HEK293 (cell line): ENCODE measurements at regions not wholly inside any gene's neighbourhood (a gene's known extent, or its start where the extent isn't known, plus 50 kb on each side); places are given as distances from the start of the nearest gene placed in this dataset.

Experiments used
- CTCF ChIA-PET: fragments of 350-600 bp; formaldehyde crosslinking; extraction: SDS; loops from one replicate; lab custom pipeline; 2021; ENCODE audit warnings: antibody characterized with exemption; lab: Yijun Ruan, JAX
- POLR2A ChIA-PET: fragments of 300-600 bp; formaldehyde crosslinking; extraction: SDS; loops from one replicate; lab custom pipeline; 2020; ENCODE audit warnings: antibody characterized with exemption, inconsistent platforms; lab: Yijun Ruan, JAX
- H3K27ac ChIP-seq: fragments of 200-500 bp; sonication (Bioruptor generic); 2 replicates; pipeline ENCODE4 v1.5.1; 2014; ENCODE audit warnings: low read depth, low read length, control low read depth, inconsistent platforms; ENCODE audit errors: extremely low read depth
- H3K36me3 ChIP-seq, 2 experiments: fragments of 200-500 bp in 1 of 2; sonication (Bioruptor generic) in 1 of 2; 1 replicate in 1 of 2; 2 replicates in 1 of 2; pipeline ENCODE4 v1.5.1; 2014 to 2017; ENCODE audit warnings: inconsistent platforms in 2 of 2, low read length in 2 of 2; ENCODE audit not compliant: control insufficient read depth in 2 of 2, insufficient read depth in 1 of 2
- H3K4me1 ChIP-seq: fragments of 200-500 bp; sonication (Bioruptor generic); 2 replicates; pipeline ENCODE4 v1.5.1; 2014; ENCODE audit warnings: mild to moderate bottlenecking, low read length, inconsistent platforms; ENCODE audit not compliant: control insufficient read depth, insufficient read depth
- H3K4me3 ChIP-seq: 2 replicates; pipeline ENCODE4 v1.5.1; 2011; ENCODE audit warnings: low read depth, mild to moderate bottlenecking, control low read depth, low read length, moderate library complexity
- H3K9me3 ChIP-seq: fragments of 200-500 bp; sonication (Bioruptor generic); 2 replicates; pipeline ENCODE4 v1.5.1; 2014; ENCODE audit warnings: low read depth, low read length, inconsistent platforms; ENCODE audit not compliant: control insufficient read depth, insufficient read depth
- PRDM1 ChIP-seq: fragments of 450-650 bp; formaldehyde crosslinking; IDR thresholded peaks from 2 replicates; pipeline ENCODE4; 2016; ENCODE audit warnings: missing biosample characterization, missing genetic modification characterization
- SP2 ChIP-seq: fragments of 450-650 bp; formaldehyde crosslinking; IDR thresholded peaks from 2 replicates; pipeline ENCODE4 v1.5.1; 2016; ENCODE audit warnings: missing biosample characterization, missing genetic modification characterization
- TRIM28 ChIP-seq: IDR thresholded peaks from 2 replicates; pipeline ENCODE4 v1.6.1; 2011; ENCODE audit warnings: low read length, control low read depth, borderline replicate concordance
- ZIC2 ChIP-seq: fragments of 450-650 bp; formaldehyde crosslinking; IDR thresholded peaks from 2 replicates; pipeline ENCODE4 v1.5.1; 2016; ENCODE audit warnings: missing biosample characterization, missing genetic modification characterization
- ZNF2 ChIP-seq: fragments of 450-650 bp; formaldehyde crosslinking; IDR thresholded peaks from 2 replicates; pipeline ENCODE4 v1.5.1; 2016; ENCODE audit warnings: missing biosample characterization, missing genetic modification characterization
- ZNF214 ChIP-seq: fragments of 450-650 bp; formaldehyde crosslinking; IDR thresholded peaks from 2 replicates; pipeline ENCODE4 v1.5.1; 2017; ENCODE audit warnings: missing biosample characterization, mild to moderate bottlenecking, missing genetic modification characterization, borderline replicate concordance
- ZNF221 ChIP-seq: fragments of 450-650 bp; formaldehyde crosslinking; IDR thresholded peaks from 2 replicates; pipeline ENCODE4 v1.5.1; 2017; ENCODE audit warnings: missing biosample characterization, missing genetic modification characterization, borderline replicate concordance
- ZNF223 ChIP-seq: fragments of 450-650 bp; formaldehyde crosslinking; IDR thresholded peaks from 2 replicates; pipeline ENCODE4 v1.5.1; 2016; ENCODE audit warnings: missing biosample characterization, missing genetic modification characterization
- ZNF23 ChIP-seq: fragments of 450-650 bp; formaldehyde crosslinking; IDR thresholded peaks from 2 replicates; pipeline ENCODE4 v1.5.1; 2016; ENCODE audit warnings: missing biosample characterization, missing genetic modification characterization, borderline replicate concordance
- ZNF324 ChIP-seq: fragments of 450-650 bp; formaldehyde crosslinking; IDR thresholded peaks from 2 replicates; pipeline ENCODE4 v1.5.1; 2016; ENCODE audit warnings: missing biosample characterization, missing genetic modification characterization
- ZNF350 ChIP-seq: fragments of 450-650 bp; formaldehyde crosslinking; IDR thresholded peaks from 2 replicates; pipeline ENCODE4 v1.5.0; 2017; ENCODE audit warnings: missing biosample characterization, mild to moderate bottlenecking, missing genetic modification characterization
- ZNF558 ChIP-seq: fragments of 450-650 bp; formaldehyde crosslinking; IDR thresholded peaks from 2 replicates; pipeline ENCODE4 v1.5.1; 2016; ENCODE audit warnings: missing biosample characterization, missing genetic modification characterization
- ZNF707 ChIP-seq: fragments of 450-650 bp; formaldehyde crosslinking; IDR thresholded peaks from 2 replicates; pipeline ENCODE4 v1.5.1; 2016; ENCODE audit warnings: missing biosample characterization, missing genetic modification characterization
- ZNF776 ChIP-seq: fragments of 450-650 bp; formaldehyde crosslinking; IDR thresholded peaks from 2 replicates; pipeline ENCODE4 v1.5.0; 2017; ENCODE audit warnings: missing biosample characterization, missing genetic modification characterization, borderline replicate concordance
- ZNF837 ChIP-seq: fragments of 450-650 bp; formaldehyde crosslinking; IDR thresholded peaks from 2 replicates; pipeline ENCODE4 v1.5.1; 2016; ENCODE audit warnings: missing biosample characterization, missing genetic modification characterization
- ZSCAN16 ChIP-seq: fragments of 450-650 bp; formaldehyde crosslinking; IDR thresholded peaks from 2 replicates; pipeline ENCODE4 v1.5.1; 2016; ENCODE audit warnings: missing biosample characterization, missing genetic modification characterization
- TF ChIP-seq, protein P1 (sequence below): fragments of 450-650 bp; formaldehyde crosslinking; IDR thresholded peaks from 2 replicates; pipeline ENCODE4 v1.5.1; 2016; ENCODE audit warnings: missing biosample characterization, missing genetic modification characterization
- TF ChIP-seq, protein P2 (sequence below): fragments of 450-650 bp; formaldehyde crosslinking; IDR thresholded peaks from 2 replicates; pipeline ENCODE4 v1.5.1; 2016; ENCODE audit warnings: missing biosample characterization, missing genetic modification characterization
- TF ChIP-seq, protein P3 (sequence below): fragments of 450-650 bp; formaldehyde crosslinking; IDR thresholded peaks from 2 replicates; pipeline ENCODE4; 2016; ENCODE audit warnings: missing biosample characterization, missing genetic modification characterization
- TF ChIP-seq, protein P4 (sequence below): fragments of 450-650 bp; formaldehyde crosslinking; IDR thresholded peaks from 2 replicates; pipeline ENCODE4 v1.5.1; 2016; ENCODE audit warnings: missing biosample characterization, missing genetic modification characterization
- TF ChIP-seq, protein P5 (sequence below): IDR thresholded peaks from 2 replicates; pipeline ENCODE4 v1.6.1; 2011; ENCODE audit warnings: mild to moderate bottlenecking, low read depth, low read length, borderline replicate concordance
- TF ChIP-seq, protein P6 (sequence below): fragments of 450-650 bp; formaldehyde crosslinking; IDR thresholded peaks from 2 replicates; pipeline ENCODE4 v1.5.1; 2016; ENCODE audit warnings: missing biosample characterization, missing genetic modification characterization

DNA sequence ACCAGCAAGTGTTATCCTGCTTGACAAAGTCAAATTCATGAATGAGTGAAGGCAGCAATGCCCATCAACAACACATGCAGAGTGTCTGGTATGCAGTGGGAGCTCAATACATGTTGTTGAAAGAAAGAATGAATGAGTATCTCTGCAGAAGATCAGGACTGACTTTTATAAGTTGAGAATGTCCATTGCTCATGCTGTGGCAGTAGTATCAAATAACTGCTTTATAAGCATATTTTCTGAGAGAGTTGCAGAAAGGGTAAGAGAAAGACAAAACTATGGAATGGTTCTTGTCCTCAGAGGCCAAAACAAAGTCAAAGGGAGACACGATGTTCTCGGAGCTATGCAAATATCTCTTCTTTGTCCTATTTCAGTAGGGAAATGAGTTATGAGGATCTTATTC is 288.7 kb downstream of the LMX1A start (continued):
- TF ChIP-seq, protein P1, sequence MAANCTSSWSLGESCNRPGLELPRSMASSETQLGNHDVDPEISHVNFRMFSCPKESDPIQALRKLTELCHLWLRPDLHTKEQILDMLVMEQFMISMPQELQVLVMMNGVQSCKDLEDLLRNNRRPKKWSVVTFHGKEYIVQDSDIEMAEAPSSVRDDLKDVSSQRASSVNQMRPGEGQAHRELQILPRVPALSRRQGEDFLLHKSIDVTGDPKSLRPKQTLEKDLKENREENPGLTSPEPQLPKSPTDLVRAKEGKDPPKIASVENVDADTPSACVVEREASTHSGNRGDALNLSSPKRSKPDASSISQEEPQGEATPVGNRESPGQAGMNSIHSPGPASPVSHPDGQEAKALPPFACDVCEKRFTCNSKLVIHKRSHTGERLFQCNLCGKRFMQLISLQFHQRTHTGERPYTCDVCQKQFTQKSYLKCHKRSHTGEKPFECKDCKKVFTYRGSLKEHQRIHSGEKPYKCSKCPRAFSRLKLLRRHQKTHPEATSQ (tag by site-specific recombination), result no peak
- TF ChIP-seq SP2 (no peak), ZNF350 (no peak), ZNF558 (tag by site-specific recombination) (no peak)
- TF ChIP-seq, protein P2, sequence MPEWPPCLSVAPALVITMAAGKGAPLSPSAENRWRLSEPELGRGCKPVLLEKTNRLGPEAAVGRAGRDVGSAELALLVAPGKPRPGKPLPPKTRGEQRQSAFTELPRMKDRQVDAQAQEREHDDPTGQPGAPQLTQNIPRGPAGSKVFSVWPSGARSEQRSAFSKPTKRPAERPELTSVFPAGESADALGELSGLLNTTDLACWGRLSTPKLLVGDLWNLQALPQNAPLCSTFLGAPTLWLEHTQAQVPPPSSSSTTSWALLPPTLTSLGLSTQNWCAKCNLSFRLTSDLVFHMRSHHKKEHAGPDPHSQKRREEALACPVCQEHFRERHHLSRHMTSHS (tag by site-specific recombination), result no peak
- TF ChIP-seq, protein P3, sequence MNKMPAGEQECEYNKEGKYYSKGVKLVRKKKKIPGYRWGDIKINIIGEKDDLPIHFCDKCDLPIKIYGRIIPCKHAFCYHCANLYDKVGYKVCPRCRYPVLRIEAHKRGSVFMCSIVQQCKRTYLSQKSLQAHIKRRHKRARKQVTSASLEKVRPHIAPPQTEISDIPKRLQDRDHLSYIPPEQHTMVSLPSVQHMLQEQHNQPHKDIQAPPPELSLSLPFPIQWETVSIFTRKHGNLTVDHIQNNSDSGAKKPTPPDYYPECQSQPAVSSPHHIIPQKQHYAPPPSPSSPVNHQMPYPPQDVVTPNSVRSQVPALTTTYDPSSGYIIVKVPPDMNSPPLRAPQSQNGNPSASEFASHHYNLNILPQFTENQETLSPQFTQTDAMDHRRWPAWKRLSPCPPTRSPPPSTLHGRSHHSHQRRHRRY, result no peak

DNA sequence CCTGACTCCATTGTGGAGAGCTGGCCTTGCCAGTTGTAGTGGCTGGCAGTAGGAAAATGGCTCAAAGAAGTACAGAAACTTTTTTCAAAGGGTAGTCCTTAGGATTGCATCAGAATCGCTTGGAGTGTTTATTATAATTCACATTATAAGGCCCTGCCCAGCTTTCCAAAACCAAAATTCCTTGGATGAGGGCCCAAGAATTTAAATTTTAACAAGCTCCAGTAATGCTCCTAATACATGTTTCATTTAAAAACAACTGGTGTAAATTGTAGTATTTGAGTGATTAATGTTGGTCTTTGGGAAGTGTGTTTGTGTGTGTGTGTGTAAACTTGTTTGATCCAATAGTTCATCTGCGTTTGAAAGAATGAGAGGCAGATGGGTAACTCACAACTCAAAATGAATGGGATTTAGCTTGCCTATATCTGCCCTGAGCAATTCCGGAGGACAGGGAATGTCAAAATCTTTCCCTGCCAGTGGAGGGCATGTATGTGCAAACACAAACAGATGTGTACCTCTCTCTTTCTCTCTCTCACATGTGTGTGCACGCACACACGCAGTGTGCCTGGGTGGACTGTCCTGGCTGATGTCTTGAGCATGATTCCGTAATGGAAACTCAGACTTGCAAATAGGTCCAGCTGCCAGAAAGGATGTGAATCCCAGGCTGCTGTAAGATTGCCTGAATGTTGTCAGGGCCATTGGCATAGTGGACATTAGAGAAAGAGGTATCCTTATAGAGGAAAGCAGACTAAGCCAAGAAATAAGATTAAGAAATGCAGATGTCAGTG is 293.1 kb downstream of the LMX1A start:
- Histone ChIP-seq H3K27ac (no peak overlapping the region), H3K4me3 (no peak overlapping the region), H3K36me3 (no peaks in the 10 kb centered on the region), H3K9me3 (no peaks in the 10 kb centered on the region), H3K4me1 (no peaks in the 10 kb centered on the region)
- POLR2A ChIA-PET, result no interaction called here
- CTCF ChIA-PET, result interaction anchor here (0.6 to 2.5 kb wide), 2 partner anchors 10 to 531 kb away, joined by 3 to 14 read pairs; no protein-coding TSS in a partner anchor
- TF ChIP-seq TRIM28, result no peak
- TF ChIP-seq, protein P1 (tag by site-specific recombination), result no peak
- no peak for TF ChIP-seq ZSCAN16 (tag by site-specific recombination)
- no peak for TF ChIP-seq PRDM1 (tag by site-specific recombination)
- no peak for TF ChIP-seq ZNF776
- TF ChIP-seq ZNF707, result no peak
- no peak for TF ChIP-seq ZNF223 (tag by site-specific recombination)
- TF ChIP-seq ZIC2, result no peak
- TF ChIP-seq ZNF2 (tag by site-specific recombination), result no peak
- no peak for TF ChIP-seq ZNF837 (tag by site-specific recombination)
- no peak for TF ChIP-seq ZNF23 (tag by site-specific recombination)
- TF ChIP-seq, protein P4, sequence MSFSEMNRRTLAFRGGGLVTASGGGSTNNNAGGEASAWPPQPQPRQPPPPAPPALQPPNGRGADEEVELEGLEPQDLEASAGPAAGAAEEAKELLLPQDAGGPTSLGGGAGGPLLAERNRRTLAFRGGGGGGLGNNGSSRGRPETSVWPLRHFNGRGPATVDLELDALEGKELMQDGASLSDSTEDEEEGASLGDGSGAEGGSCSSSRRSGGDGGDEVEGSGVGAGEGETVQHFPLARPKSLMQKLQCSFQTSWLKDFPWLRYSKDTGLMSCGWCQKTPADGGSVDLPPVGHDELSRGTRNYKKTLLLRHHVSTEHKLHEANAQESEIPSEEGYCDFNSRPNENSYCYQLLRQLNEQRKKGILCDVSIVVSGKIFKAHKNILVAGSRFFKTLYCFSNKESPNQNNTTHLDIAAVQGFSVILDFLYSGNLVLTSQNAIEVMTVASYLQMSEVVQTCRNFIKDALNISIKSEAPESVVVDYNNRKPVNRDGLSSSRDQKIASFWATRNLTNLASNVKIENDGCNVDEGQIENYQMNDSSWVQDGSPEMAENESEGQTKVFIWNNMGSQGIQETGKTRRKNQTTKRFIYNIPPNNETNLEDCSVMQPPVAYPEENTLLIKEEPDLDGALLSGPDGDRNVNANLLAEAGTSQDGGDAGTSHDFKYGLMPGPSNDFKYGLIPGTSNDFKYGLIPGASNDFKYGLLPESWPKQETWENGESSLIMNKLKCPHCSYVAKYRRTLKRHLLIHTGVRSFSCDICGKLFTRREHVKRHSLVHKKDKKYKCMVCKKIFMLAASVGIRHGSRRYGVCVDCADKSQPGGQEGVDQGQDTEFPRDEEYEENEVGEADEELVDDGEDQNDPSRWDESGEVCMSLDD (tag by site-specific recombination), result no peak
- TF ChIP-seq ZNF214 (tag by site-specific recombination), result no peak
- no peak for TF ChIP-seq ZNF324 (tag by site-specific recombination)
- TF ChIP-seq, protein P5, sequence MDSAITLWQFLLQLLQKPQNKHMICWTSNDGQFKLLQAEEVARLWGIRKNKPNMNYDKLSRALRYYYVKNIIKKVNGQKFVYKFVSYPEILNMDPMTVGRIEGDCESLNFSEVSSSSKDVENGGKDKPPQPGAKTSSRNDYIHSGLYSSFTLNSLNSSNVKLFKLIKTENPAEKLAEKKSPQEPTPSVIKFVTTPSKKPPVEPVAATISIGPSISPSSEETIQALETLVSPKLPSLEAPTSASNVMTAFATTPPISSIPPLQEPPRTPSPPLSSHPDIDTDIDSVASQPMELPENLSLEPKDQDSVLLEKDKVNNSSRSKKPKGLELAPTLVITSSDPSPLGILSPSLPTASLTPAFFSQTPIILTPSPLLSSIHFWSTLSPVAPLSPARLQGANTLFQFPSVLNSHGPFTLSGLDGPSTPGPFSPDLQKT, result no peak
- no peak for TF ChIP-seq ZNF221 (tag by site-specific recombination)
- TF ChIP-seq, protein P6, sequence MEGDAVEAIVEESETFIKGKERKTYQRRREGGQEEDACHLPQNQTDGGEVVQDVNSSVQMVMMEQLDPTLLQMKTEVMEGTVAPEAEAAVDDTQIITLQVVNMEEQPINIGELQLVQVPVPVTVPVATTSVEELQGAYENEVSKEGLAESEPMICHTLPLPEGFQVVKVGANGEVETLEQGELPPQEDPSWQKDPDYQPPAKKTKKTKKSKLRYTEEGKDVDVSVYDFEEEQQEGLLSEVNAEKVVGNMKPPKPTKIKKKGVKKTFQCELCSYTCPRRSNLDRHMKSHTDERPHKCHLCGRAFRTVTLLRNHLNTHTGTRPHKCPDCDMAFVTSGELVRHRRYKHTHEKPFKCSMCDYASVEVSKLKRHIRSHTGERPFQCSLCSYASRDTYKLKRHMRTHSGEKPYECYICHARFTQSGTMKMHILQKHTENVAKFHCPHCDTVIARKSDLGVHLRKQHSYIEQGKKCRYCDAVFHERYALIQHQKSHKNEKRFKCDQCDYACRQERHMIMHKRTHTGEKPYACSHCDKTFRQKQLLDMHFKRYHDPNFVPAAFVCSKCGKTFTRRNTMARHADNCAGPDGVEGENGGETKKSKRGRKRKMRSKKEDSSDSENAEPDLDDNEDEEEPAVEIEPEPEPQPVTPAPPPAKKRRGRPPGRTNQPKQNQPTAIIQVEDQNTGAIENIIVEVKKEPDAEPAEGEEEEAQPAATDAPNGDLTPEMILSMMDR, result no peak
